ENCODE measurements at regions not wholly inside any gene's neighbourhood (a gene's known extent, or its start where the extent isn't known, plus 50 kb on each side); places are given as distances from the start of the nearest gene placed in this dataset.
"Not testable (repeated sequence)": the region's sequence is repeated elsewhere in the genome, so short reads cannot be mapped to it uniquely, and the experiment has no call there.

- DNase-seq; in situ Hi-C loops (cut with MboI; ENCODE audit: low pct_unique_long_range_greater_than_20kb, low sequenced_read_pairs): not testable (repeated sequence)
Measured at GRCh38 chr12:5341086-5341485, 90.8 kb upstream of the NTF3 start.

GRCh38 chr12:5343711-5344110, 88.2 kb upstream of the NTF3 start:
- DNase-seq: no peak
- in situ Hi-C loops (cut with MboI; ENCODE audit: low pct_unique_long_range_greater_than_20kb, low sequenced_read_pairs): no loop called here

- in situ Hi-C loops (cut with MboI; ENCODE audit: low pct_unique_long_range_greater_than_20kb, low sequenced_read_pairs): no loop called here
- DNase-seq: no peak
Measured at GRCh38 chr12:5344131-5344530, 87.8 kb upstream of the NTF3 start.

GRCh38 chr12:5345534-5345933, 86.4 kb upstream of the NTF3 start:
- DNase-seq: no peak
- in situ Hi-C loops (cut with MboI; ENCODE audit: low pct_unique_long_range_greater_than_20kb, low sequenced_read_pairs): no loop called here

- in situ Hi-C loops (cut with MboI; ENCODE audit: low pct_unique_long_range_greater_than_20kb, low sequenced_read_pairs): no loop called here
- DNase-seq: no peak
Measured at GRCh38 chr12:5348057-5348456, 83.9 kb upstream of the NTF3 start.

GRCh38 chr12:5348491-5348890, 83.4 kb upstream of the NTF3 start:
- in situ Hi-C loops (cut with MboI; ENCODE audit: low pct_unique_long_range_greater_than_20kb, low sequenced_read_pairs): no loop called here
- no peak for DNase-seq

GRCh38 chr12:5364036-5364770, 67.7 kb upstream of the NTF3 start:
- in situ Hi-C loops (cut with MboI; ENCODE audit: low pct_unique_long_range_greater_than_20kb, low sequenced_read_pairs): no loop called here

GRCh38 chr12:5369298-5369697, 62.6 kb upstream of the NTF3 start:
- DNase-seq: no peak
- in situ Hi-C loops (cut with MboI; ENCODE audit: low pct_unique_long_range_greater_than_20kb, low sequenced_read_pairs): no loop called here

More at GRCh38 chr12:5364036-5364770, 67.7 kb upstream of the NTF3 start:
- DNase-seq: no peak

GRCh38 chr12:5371631-5372030, 60.3 kb upstream of the NTF3 start:
- in situ Hi-C loops (cut with MboI; ENCODE audit: low pct_unique_long_range_greater_than_20kb, low sequenced_read_pairs): no loop called here
- DNase-seq: no peak

GRCh38 chr12:5374713-5375112, 57.2 kb upstream of the NTF3 start:
- in situ Hi-C loops (cut with MboI; ENCODE audit: low pct_unique_long_range_greater_than_20kb, low sequenced_read_pairs): no loop called here

GRCh38 chr12:5375547-5376295, 56.2 kb upstream of the NTF3 start:
- in situ Hi-C loops (cut with MboI; ENCODE audit: low pct_unique_long_range_greater_than_20kb, low sequenced_read_pairs): no loop called here

More at GRCh38 chr12:5374713-5375112, 57.2 kb upstream of the NTF3 start:
- DNase-seq: no peak

GRCh38 chr12:5376591-5377207, 55.2 kb upstream of the NTF3 start:
- in situ Hi-C loops (cut with MboI; ENCODE audit: low pct_unique_long_range_greater_than_20kb, low sequenced_read_pairs): no loop called here
- DNase-seq: no peak

More at GRCh38 chr12:5375547-5376295, 56.2 kb upstream of the NTF3 start:
- DNase-seq: no peak

- no peak for DNase-seq
- in situ Hi-C loops (cut with MboI; ENCODE audit: low pct_unique_long_range_greater_than_20kb, low sequenced_read_pairs): no loop called here
Measured at GRCh38 chr12:5377997-5378592, 53.8 kb upstream of the NTF3 start.

GRCh38 chr12:5379749-5380496, 52.0 kb upstream of the NTF3 start:
- no peak for DNase-seq
- in situ Hi-C loops (cut with MboI; ENCODE audit: low pct_unique_long_range_greater_than_20kb, low sequenced_read_pairs): no loop called here

Data from KBM-7 (cell line).